OCI-LY7 (cell line): ENCODE measurements at regions not wholly inside any gene's neighbourhood (a gene's known extent, or its start where the extent isn't known, plus 50 kb on each side); places are given as distances from the start of the nearest gene placed in this dataset.

Experiments
- BruUV-seq: library from RNA; stranded (reverse); fragments of 400-500 nt; replicated peaks from 2 replicates; lab custom pipeline; 2021; lab: Mats Ljungman, UMichigan
- CTCF ChIA-PET: fragments of 300-600 bp; sonication (Branson Sonifier 250); formaldehyde crosslinking; loops from one replicate; lab custom pipeline; 2022; ENCODE audit warnings: antibody characterized with exemption; ENCODE audit not compliant: unreplicated experiment; lab: Charles Lee
- POLR2A ChIA-PET: fragments of 300-600 bp; sonication (Branson Sonifier 250); formaldehyde crosslinking; loops from one replicate; lab custom pipeline; 2022; ENCODE audit warnings: antibody characterized with exemption; lab: Charles Lee
- DNase-seq: peaks from one replicate; pipeline ENCODE4 v3.0.0-alpha.2; 2015; ENCODE audit warnings: low spot score
- H2AFZ ChIP-seq: fragments of 200-600 bp; sonication (generic), shearing (Covaris generic); 2 replicates; pipeline ENCODE4 v1.6.1; 2014; ENCODE audit warnings: mild to moderate bottlenecking, antibody characterized with exemption, low read length, moderate library complexity
- H3K27ac ChIP-seq: fragments of 200-600 bp; sonication (generic); 2 replicates; pipeline ENCODE4 v1.5.1; 2014; ENCODE audit warnings: mixed run types, low read depth, mild to moderate bottlenecking, moderate library complexity, low read length, inconsistent platforms; ENCODE audit not compliant: poor library complexity, severe bottlenecking
- H3K36me3 ChIP-seq: fragments of 200-600 bp; sonication (generic); 2 replicates; pipeline ENCODE4 v1.6.1; 2014; ENCODE audit warnings: mild to moderate bottlenecking, antibody characterized with exemption, low read length, moderate library complexity, mixed read lengths; ENCODE audit not compliant: insufficient read depth
- H3K4me1 ChIP-seq: fragments of 200-600 bp; sonication (generic); 2 replicates; pipeline ENCODE4 v1.5.1; 2014; ENCODE audit warnings: mild to moderate bottlenecking, low read length; ENCODE audit not compliant: insufficient read depth, poor library complexity, severe bottlenecking
- H3K4me2 ChIP-seq: fragments of 200-600 bp; sonication (generic); 2 replicates; pipeline ENCODE4 v1.6.1; 2014; ENCODE audit warnings: mild to moderate bottlenecking, low read length
- H3K4me3 ChIP-seq: fragments of 200-600 bp; sonication (generic); 2 replicates; pipeline ENCODE4 v1.5.1; 2014; ENCODE audit warnings: mild to moderate bottlenecking, low read depth, low read length; ENCODE audit not compliant: poor library complexity, severe bottlenecking
- H3K79me2 ChIP-seq: fragments of 200-600 bp; sonication (generic); 2 replicates; pipeline ENCODE4 v1.6.1; 2016; ENCODE audit warnings: low read depth, mild to moderate bottlenecking, low read length, moderate library complexity, mixed read lengths; ENCODE audit not compliant: insufficient read depth
- H3K9me2 ChIP-seq: fragments of 200-600 bp; sonication (generic); 2 replicates; pipeline ENCODE4 v1.6.1; 2016; ENCODE audit warnings: mild to moderate bottlenecking, low read length, mixed read lengths; ENCODE audit not compliant: insufficient read depth
- H3K9me3 ChIP-seq: fragments of 200-600 bp; sonication (generic); 2 replicates; pipeline ENCODE4 v1.6.1; 2014; ENCODE audit warnings: mild to moderate bottlenecking, mixed run types, low read length, mixed read lengths
- H4K20me1 ChIP-seq: fragments of 200-600 bp; sonication (generic); 2 replicates; pipeline ENCODE4 v1.6.1; 2014; ENCODE audit warnings: mild to moderate bottlenecking, antibody characterized with exemption, low read length, moderate library complexity, mixed read lengths; ENCODE audit not compliant: insufficient read depth
- CTCF ChIP-seq: fragments of 200-600 bp; sonication (generic); conservative IDR thresholded peaks from 2 replicates; pipeline ENCODE4 v1.5.1; 2014; ENCODE audit warnings: mild to moderate bottlenecking, antibody characterized with exemption, low read length, moderate library complexity, mixed read lengths
- EZH2phosphoT487 ChIP-seq: fragments of 200-600 bp; sonication (generic); IDR thresholded peaks from 2 replicates; pipeline ENCODE4 v1.6.1; 2018; ENCODE audit warnings: low read depth, borderline replicate concordance, mild to moderate bottlenecking, mixed run types, antibody characterized with exemption, low read length, moderate library complexity, mixed read lengths
- intact Hi-C: fragments of 100-400 bp; cut with micrococcal nuclease; formaldehyde crosslinking; loops from one replicate; pipeline ENCODE4 v1.10.0; 2022; ENCODE audit not compliant: unreplicated experiment

- Histone ChIP-seq H3K27ac (no peak overlapping the region), H3K4me1 (no peaks in the 10 kb centered on the region), H3K4me3 (no peak overlapping the region), H3K4me2 (no peak overlapping the region), H3K9me3 (no peaks in the 10 kb centered on the region), H4K20me1 (no peaks in the 10 kb centered on the region), H2AFZ (no peak overlapping the region), H3K79me2 (no peaks in the 10 kb centered on the region), H3K9me2 (no peaks in the 10 kb centered on the region), H3K36me3 (no peaks in the 10 kb centered on the region)
- POLR2A ChIA-PET: no interaction called here
- no TSS peak for BruUV-seq
- DNase-seq: no peak
- CTCF ChIA-PET: no interaction called here
- intact Hi-C loops: no loop called here
- no peak for TF ChIP-seq EZH2phosphoT487
- TF ChIP-seq CTCF: no peak
Observed at GRCh38 chrY:19095460-19095859, 321.9 kb upstream of the HSFY2 start.

- no peaks in the 10 kb centered on the region for H3K4me1 ChIP-seq
- no peak overlapping the region for H3K4me3 ChIP-seq
- TF ChIP-seq CTCF (no peak), EZH2phosphoT487 (no peak)
- no peaks in the 10 kb centered on the region for H4K20me1 ChIP-seq
- H3K79me2 ChIP-seq: no peaks in the 10 kb centered on the region
- BruUV-seq: no TSS peak
- H3K36me3 ChIP-seq: no peaks in the 10 kb centered on the region
- intact Hi-C loops: no loop called here
- CTCF ChIA-PET: no interaction called here
- DNase-seq: no peak
- H3K9me2 ChIP-seq: no peaks in the 10 kb centered on the region
- H3K27ac ChIP-seq: no peak overlapping the region
- no peak overlapping the region for H2AFZ ChIP-seq
- POLR2A ChIA-PET: no interaction called here
- H3K4me2 ChIP-seq: no peak overlapping the region
- H3K9me3 ChIP-seq: no peaks in the 10 kb centered on the region
Observed at GRCh38 chrY:19083006-19083405, 309.5 kb upstream of the HSFY2 start.

GRCh38 chrY:19077698-19078113 is 304.2 kb upstream of the HSFY2 start:
- DNase-seq: no peak

More at GRCh38 chrY:19077698-19078113, 304.2 kb upstream of the HSFY2 start:
- intact Hi-C loops: no loop called here
- BruUV-seq: no TSS peak
- Histone ChIP-seq H3K36me3 (no peaks in the 10 kb centered on the region), H3K4me3 (no peak overlapping the region), H3K27ac (no peak overlapping the region), H3K9me3 (no peaks in the 10 kb centered on the region), H3K9me2 (no peaks in the 10 kb centered on the region), H3K4me1 (no peaks in the 10 kb centered on the region), H3K4me2 (no peak overlapping the region), H4K20me1 (no peaks in the 10 kb centered on the region), H2AFZ (no peak overlapping the region), H3K79me2 (no peaks in the 10 kb centered on the region)
- ChIA-PET CTCF (no interaction called here), POLR2A (no interaction called here)
- TF ChIP-seq EZH2phosphoT487 (no peak), CTCF (no peak)
